WTC11 (cell line): ENCODE measurements at regions not wholly inside any gene's neighbourhood (a gene's known extent, or its start where the extent isn't known, plus 50 kb on each side); places are given as distances from the start of the nearest gene placed in this dataset.

ENCODE experiments used
- ATAC-seq: fragments of 200-7000 bp; cut with Tn5 transposase; 2 replicates; pipeline ENCODE4 v1.10.0; 2021; ENCODE audit warnings: mild to moderate bottlenecking, moderate library complexity
- CTCF ChIA-PET: fragments of 300-600 bp; sonication (Branson Sonifier 250); formaldehyde crosslinking; loops from one replicate; lab custom pipeline; 2021; ENCODE audit warnings: antibody characterized with exemption; lab: Charles Lee
- POLR2A ChIA-PET: fragments of 350-600 bp; sonication (Branson Sonifier 250); formaldehyde crosslinking; loops from one replicate; lab custom pipeline; 2021; ENCODE audit warnings: antibody characterized with exemption; lab: Charles Lee
- DNase-seq: peaks from one replicate; pipeline ENCODE4 v3.0.0; 2021; ENCODE audit warnings: low spot score
- H3K27ac Mint-ChIP-seq: 2 replicates; pipeline ENCODE4 v1.8.0; 2021; ENCODE audit warnings: mixed read lengths
- H3K27me3 Mint-ChIP-seq: 2 replicates; pipeline ENCODE4 v1.8.0; 2021; ENCODE audit warnings: low read depth, mild to moderate bottlenecking, moderate library complexity, mixed read lengths
- H3K36me3 Mint-ChIP-seq: 2 replicates; pipeline ENCODE4 v1.8.0; 2021; ENCODE audit warnings: mixed read lengths
- H3K4me1 Mint-ChIP-seq: 2 replicates; pipeline ENCODE4 v1.8.0; 2022; ENCODE audit warnings: mixed read lengths
- H3K4me3 Mint-ChIP-seq: 2 replicates; pipeline ENCODE4 v1.8.0; 2021; ENCODE audit warnings: mild to moderate bottlenecking, moderate library complexity, mixed read lengths
- H3K9me3 Mint-ChIP-seq: 2 replicates; pipeline ENCODE4 v1.8.0; 2021; ENCODE audit warnings: mixed read lengths
- ATF1 ChIP-seq: sonication (generic); formaldehyde crosslinking; IDR thresholded peaks from 2 replicates; pipeline ENCODE4 v1.8.1; 2023; ENCODE audit warnings: mild to moderate bottlenecking, moderate library complexity, missing genetic modification reagents
- CBFB ChIP-seq: sonication (generic); formaldehyde crosslinking; IDR thresholded peaks from 2 replicates; pipeline ENCODE4 v1.8.1; 2022; ENCODE audit warnings: mild to moderate bottlenecking, low read depth, missing genetic modification reagents
- CDX4 ChIP-seq: fragments of 250-450 bp; sonication (Bioruptor Pico); IDR thresholded peaks from 2 replicates; pipeline ENCODE4 v1.9.0; 2021; ENCODE audit warnings: moderate library complexity, mild to moderate bottlenecking, inconsistent platforms, borderline replicate concordance
- CTCF ChIP-seq: fragments of 200-600 bp; IDR thresholded peaks from 2 replicates; pipeline ENCODE4 v1.8.0; 2022; ENCODE audit warnings: antibody characterized with exemption
- ELF4 ChIP-seq: sonication (generic); formaldehyde crosslinking; IDR thresholded peaks from 2 replicates; pipeline ENCODE4 v1.8.1; 2022; ENCODE audit warnings: low read depth, mild to moderate bottlenecking, moderate library complexity, missing genetic modification reagents
- ESRRA ChIP-seq: sonication (generic); formaldehyde crosslinking; IDR thresholded peaks from 2 replicates; pipeline ENCODE4 v1.8.1; 2022; ENCODE audit warnings: mild to moderate bottlenecking, missing genetic modification reagents, borderline replicate concordance
- GABPB1 ChIP-seq: sonication (generic); formaldehyde crosslinking; IDR thresholded peaks from 2 replicates; pipeline ENCODE4 v1.8.1; 2023; ENCODE audit warnings: mild to moderate bottlenecking, missing genetic modification reagents
- GRHL2 ChIP-seq: fragments of 250-450 bp; sonication (Bioruptor Pico); IDR thresholded peaks from 2 replicates; pipeline ENCODE4 v1.8.0; 2022; ENCODE audit warnings: mild to moderate bottlenecking, moderate library complexity; ENCODE audit not compliant: insufficient replicate concordance, severe bottlenecking
- IRF2 ChIP-seq: sonication (generic); formaldehyde crosslinking; IDR thresholded peaks from 2 replicates; pipeline ENCODE4 v1.8.0; 2022; ENCODE audit warnings: low read depth, missing genetic modification reagents, borderline replicate concordance
- OVOL2 ChIP-seq: fragments of 250-450 bp; sonication (Bioruptor Pico); IDR thresholded peaks from 2 replicates; pipeline ENCODE4 v1.9.0; 2021; ENCODE audit warnings: mild to moderate bottlenecking, borderline replicate concordance
- PRRX2 ChIP-seq: fragments of 250-450 bp; sonication (Bioruptor Pico); IDR thresholded peaks from 2 replicates; pipeline ENCODE4 v1.8.0; 2021; ENCODE audit warnings: mild to moderate bottlenecking
- RORB ChIP-seq: fragments of 250-450 bp; sonication (Bioruptor Pico); IDR thresholded peaks from 2 replicates; pipeline ENCODE4 v1.9.0; 2021; ENCODE audit warnings: mild to moderate bottlenecking
- SMAD3 ChIP-seq: sonication (generic); formaldehyde crosslinking; IDR thresholded peaks from 2 replicates; pipeline ENCODE4 v1.8.0; 2022; ENCODE audit warnings: missing genetic modification reagents, mild to moderate bottlenecking, borderline replicate concordance
- TP53 ChIP-seq: sonication (generic); formaldehyde crosslinking; IDR thresholded peaks from 2 replicates; pipeline ENCODE4 v1.8.1; 2023; ENCODE audit warnings: mild to moderate bottlenecking, missing genetic modification reagents
- ZNF121 ChIP-seq: sonication (generic); formaldehyde crosslinking; IDR thresholded peaks from 2 replicates; pipeline ENCODE4 v1.8.0; 2023; ENCODE audit warnings: missing genetic modification reagents
- ZNF138 ChIP-seq: sonication (generic); formaldehyde crosslinking; conservative IDR thresholded peaks from 2 replicates; pipeline ENCODE4 v1.8.1; 2022; ENCODE audit warnings: mild to moderate bottlenecking, moderate library complexity, missing genetic modification reagents
- ZNF263 ChIP-seq: sonication (generic); formaldehyde crosslinking; IDR thresholded peaks from 2 replicates; pipeline ENCODE4 v1.8.1; 2022; ENCODE audit warnings: low read depth, mild to moderate bottlenecking, moderate library complexity, missing genetic modification reagents
- ZNF423 ChIP-seq: fragments of 250-450 bp; sonication (Bioruptor Pico); IDR thresholded peaks from 2 replicates; pipeline ENCODE4 v2.1.2; 2022; ENCODE audit warnings: mild to moderate bottlenecking, moderate library complexity
- TF ChIP-seq, protein P1 (sequence below): sonication (generic); formaldehyde crosslinking; IDR thresholded peaks from 2 replicates; pipeline ENCODE4 v1.8.1; 2022; ENCODE audit warnings: mild to moderate bottlenecking, moderate library complexity, missing genetic modification reagents
- TF ChIP-seq, protein P2 (sequence below): sonication (generic); formaldehyde crosslinking; IDR thresholded peaks from 2 replicates; pipeline ENCODE4 v1.8.1; 2022; ENCODE audit warnings: low read depth, mild to moderate bottlenecking, moderate library complexity, missing genetic modification reagents, borderline replicate concordance
- TF ChIP-seq, protein P3 (sequence below): sonication (generic); formaldehyde crosslinking; IDR thresholded peaks from 2 replicates; pipeline ENCODE4 v1.8.1; 2023; ENCODE audit warnings: mild to moderate bottlenecking, missing genetic modification reagents, moderate library complexity

DNA sequence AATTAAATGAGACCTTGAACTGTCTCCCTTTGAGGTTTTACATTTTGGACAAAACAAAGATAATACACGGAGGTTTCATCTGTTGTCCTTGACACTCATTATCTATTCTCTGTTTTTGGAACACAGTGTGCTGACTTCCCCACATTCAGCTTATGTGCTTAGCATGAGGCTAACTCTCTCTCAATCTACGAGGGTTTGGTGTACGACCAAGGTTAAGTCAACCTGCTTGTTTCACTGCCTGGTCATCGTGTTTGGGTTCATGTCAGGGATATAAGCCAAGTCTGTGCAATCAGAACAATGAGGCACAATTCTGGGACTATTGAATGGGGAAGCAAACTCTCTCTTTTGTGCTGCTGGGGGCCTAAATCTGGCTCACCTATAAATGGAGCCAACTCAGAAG lies 328.5 kb upstream of the USP25 start (continued):
- TF ChIP-seq, protein P1, sequence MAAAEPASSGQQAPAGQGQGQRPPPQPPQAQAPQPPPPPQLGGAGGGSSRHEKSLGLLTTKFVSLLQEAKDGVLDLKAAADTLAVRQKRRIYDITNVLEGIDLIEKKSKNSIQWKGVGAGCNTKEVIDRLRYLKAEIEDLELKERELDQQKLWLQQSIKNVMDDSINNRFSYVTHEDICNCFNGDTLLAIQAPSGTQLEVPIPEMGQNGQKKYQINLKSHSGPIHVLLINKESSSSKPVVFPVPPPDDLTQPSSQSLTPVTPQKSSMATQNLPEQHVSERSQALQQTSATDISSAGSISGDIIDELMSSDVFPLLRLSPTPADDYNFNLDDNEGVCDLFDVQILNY (CRISPR knock-in tag), result no peak
- TF ChIP-seq, all 79 proteins: peak for 0

DNA sequence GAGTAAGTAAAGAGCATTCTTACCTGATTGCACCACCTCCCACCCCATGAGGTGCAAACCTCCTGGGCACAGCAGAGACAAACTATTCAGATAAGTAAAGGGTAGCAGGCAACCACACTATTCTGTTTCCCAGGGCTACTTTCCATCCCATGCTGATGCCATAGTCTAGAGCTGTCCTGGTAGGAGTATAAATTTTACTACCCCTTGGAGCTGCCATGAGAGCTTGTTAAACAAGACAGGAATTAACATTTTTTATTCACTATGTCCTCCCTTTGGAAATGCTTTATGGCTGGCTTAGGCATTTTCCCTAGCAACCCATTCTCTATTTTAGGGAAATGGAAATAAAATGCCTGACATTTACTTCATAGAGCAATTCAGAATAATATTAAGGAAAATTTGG lies 324.6 kb upstream of the USP25 start:
- H3K4me1 Mint-ChIP-seq, result peaks cover 7% of the 10 kb centered on the region
- TF ChIP-seq PRRX2 (CRISPR knock-in tag), result no peak
- TF ChIP-seq, protein P1 (CRISPR knock-in tag), result no peak
- no peak for TF ChIP-seq GABPB1 (CRISPR knock-in tag)
- no peak for TF ChIP-seq CDX4 (CRISPR knock-in tag)
- no peak for TF ChIP-seq CTCF
- TF ChIP-seq, protein P2, sequence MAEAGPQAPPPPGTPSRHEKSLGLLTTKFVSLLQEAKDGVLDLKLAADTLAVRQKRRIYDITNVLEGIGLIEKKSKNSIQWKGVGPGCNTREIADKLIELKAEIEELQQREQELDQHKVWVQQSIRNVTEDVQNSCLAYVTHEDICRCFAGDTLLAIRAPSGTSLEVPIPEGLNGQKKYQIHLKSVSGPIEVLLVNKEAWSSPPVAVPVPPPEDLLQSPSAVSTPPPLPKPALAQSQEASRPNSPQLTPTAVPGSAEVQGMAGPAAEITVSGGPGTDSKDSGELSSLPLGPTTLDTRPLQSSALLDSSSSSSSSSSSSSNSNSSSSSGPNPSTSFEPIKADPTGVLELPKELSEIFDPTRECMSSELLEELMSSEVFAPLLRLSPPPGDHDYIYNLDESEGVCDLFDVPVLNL (CRISPR knock-in tag), result no peak
- no peak for TF ChIP-seq ATF1
- H3K27ac Mint-ChIP-seq, result no peak overlapping the region
- H3K4me3 Mint-ChIP-seq, result no peak overlapping the region
- POLR2A ChIA-PET, result no interaction called here
- DNase-seq, result no peak
- peaks cover 3% of the 10 kb centered on the region for H3K27me3 Mint-ChIP-seq
- H3K9me3 Mint-ChIP-seq, result peaks cover 25% of the 10 kb centered on the region
- H3K36me3 Mint-ChIP-seq, result 0 out of 2 replicates have a peak, but pooled peaks cover 4% of the 10 kb centered on the region
- CTCF ChIA-PET, result no interaction called here
- no peak for ATAC-seq

GRCh38 chr21:15406791-15407190 lies 323.0 kb upstream of the USP25 start:
- ATAC-seq, result no peak
- H3K36me3 Mint-ChIP-seq, result peaks cover 9% of the 10 kb centered on the region; the same call in 1 of the 2 replicates
- peaks cover 7% of the 10 kb centered on the region for H3K4me1 Mint-ChIP-seq
- H3K27me3 Mint-ChIP-seq, result peaks cover 3% of the 10 kb centered on the region
- H3K9me3 Mint-ChIP-seq, result peaks cover 25% of the 10 kb centered on the region
- DNase-seq, result no peak
- no peak overlapping the region for H3K4me3 Mint-ChIP-seq
- POLR2A ChIA-PET, result no interaction called here
- H3K27ac Mint-ChIP-seq, result no peak overlapping the region
- TF ChIP-seq ESRRA (no peak), IRF2 (CRISPR knock-in tag) (no peak), ZNF263 (CRISPR knock-in tag) (no peak), CBFB (CRISPR knock-in tag) (no peak), TP53 (CRISPR knock-in tag) (no peak), OVOL2 (CRISPR knock-in tag) (no peak)
- TF ChIP-seq, protein P1 (CRISPR knock-in tag), result no peak
- TF ChIP-seq, all 79 proteins: peak for 0
- CTCF ChIA-PET, result no interaction called here

DNA sequence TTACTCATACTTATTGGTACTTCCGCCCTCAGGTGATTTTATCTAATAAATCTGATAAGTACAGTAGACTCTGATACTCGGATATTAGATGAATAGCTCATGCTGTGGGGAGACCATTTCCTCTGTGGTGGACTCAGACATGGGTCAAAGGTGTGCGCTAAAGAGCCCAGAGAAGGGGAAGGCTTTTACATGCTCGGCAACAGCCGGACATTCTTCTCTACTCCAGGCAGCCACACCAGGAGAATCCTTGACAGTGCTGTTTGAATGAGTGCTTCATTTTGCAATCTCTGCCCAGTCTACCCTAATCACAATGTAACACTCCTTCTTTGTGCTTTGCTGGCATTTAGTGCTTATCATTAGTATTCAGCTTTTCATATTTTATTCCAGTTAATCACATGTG lies 322.2 kb upstream of the USP25 start:
- ATAC-seq (no peak), DNase-seq (no peak)
- ChIA-PET POLR2A (no interaction called here), CTCF (no interaction called here)
- H3K9me3 Mint-ChIP-seq, result peaks cover 27% of the 10 kb centered on the region
- H3K4me3 Mint-ChIP-seq, result no peak overlapping the region
- peaks cover 3% of the 10 kb centered on the region for H3K27me3 Mint-ChIP-seq
- H3K27ac Mint-ChIP-seq, result no peak overlapping the region
- peaks cover 9% of the 10 kb centered on the region; the same call in 1 of the 2 replicates for H3K36me3 Mint-ChIP-seq
- peaks cover 7% of the 10 kb centered on the region for H3K4me1 Mint-ChIP-seq
- TF ChIP-seq ZNF121 (CRISPR knock-in tag), result no peak
- TF ChIP-seq SMAD3, result no peak
- no peak for TF ChIP-seq ZNF138 (CRISPR knock-in tag)
- TF ChIP-seq, protein P3, sequence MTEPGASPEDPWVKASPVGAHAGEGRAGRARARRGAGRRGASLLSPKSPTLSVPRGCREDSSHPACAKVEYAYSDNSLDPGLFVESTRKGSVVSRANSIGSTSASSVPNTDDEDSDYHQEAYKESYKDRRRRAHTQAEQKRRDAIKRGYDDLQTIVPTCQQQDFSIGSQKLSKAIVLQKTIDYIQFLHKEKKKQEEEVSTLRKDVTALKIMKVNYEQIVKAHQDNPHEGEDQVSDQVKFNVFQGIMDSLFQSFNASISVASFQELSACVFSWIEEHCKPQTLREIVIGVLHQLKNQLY (CRISPR knock-in tag), result no peak
- TF ChIP-seq ELF4 (CRISPR knock-in tag), result no peak
- TF ChIP-seq RORB (CRISPR knock-in tag), result no peak
- TF ChIP-seq ZNF423 (CRISPR knock-in tag), result no peak
- no peak for TF ChIP-seq GRHL2 (CRISPR knock-in tag)
